NCI-H2029 treated with DMSO at 0.1 percent for 48 hours (cell line): ENCODE measurements at regions not wholly inside any gene's neighbourhood (a gene's known extent, or its start where the extent isn't known, plus 50 kb on each side); places are given as distances from the start of the nearest gene placed in this dataset.

Experiments
- DNase-seq: peaks from one replicate; lab custom pipeline; 2025; lab: John Stamatoyannopoulos, UW

- DNase-seq: peak; percentile 31
Observed at GRCh38 chr12:98060411-98060810, 455.0 kb upstream of the TMPO start.

GRCh38 chr12:98062464-98063245 lies 452.7 kb upstream of the TMPO start:
- no peak for DNase-seq

- no peak for DNase-seq
Observed at GRCh38 chr12:98064501-98064900, 450.9 kb upstream of the TMPO start.

GRCh38 chr12:98067795-98068194 lies 447.6 kb upstream of the TMPO start:
- no peak for DNase-seq

GRCh38 chr12:98073610-98074009 lies 441.8 kb upstream of the TMPO start:
- no peak for DNase-seq

GRCh38 chr12:98074286-98074685 lies 441.1 kb upstream of the TMPO start:
- DNase-seq: peak; percentile 65

GRCh38 chr12:98084391-98084790 lies 431.0 kb upstream of the TMPO start:
- no peak for DNase-seq

GRCh38 chr12:98085046-98085755 lies 430.2 kb upstream of the TMPO start:
- DNase-seq: no peak

- no peak for DNase-seq
Observed at GRCh38 chr12:98090731-98091130, 424.7 kb upstream of the TMPO start.

- no peak for DNase-seq
Observed at GRCh38 chr12:98096436-98096835, 419.0 kb upstream of the TMPO start.

- no peak for DNase-seq
Observed at GRCh38 chr12:98106031-98106683, 409.2 kb upstream of the TMPO start.

GRCh38 chr12:98109266-98109665 lies 406.1 kb upstream of the TMPO start:
- no peak for DNase-seq

- DNase-seq: no peak
Observed at GRCh38 chr12:98110536-98110935, 404.9 kb upstream of the TMPO start.

GRCh38 chr12:98113548-98113947 lies 401.8 kb upstream of the TMPO start:
- no peak for DNase-seq

- no peak for DNase-seq
Observed at GRCh38 chr12:98121963-98122362, 393.4 kb upstream of the TMPO start.

GRCh38 chr12:98123021-98123461 lies 392.3 kb upstream of the TMPO start:
- DNase-seq: no peak

GRCh38 chr12:98126637-98127335 lies 388.6 kb upstream of the TMPO start:
- DNase-seq: peak; percentile 64

- DNase-seq: no peak
Observed at GRCh38 chr12:98127336-98127679, 388.1 kb upstream of the TMPO start.

- no peak for DNase-seq
Observed at GRCh38 chr12:98127854-98128253, 387.5 kb upstream of the TMPO start.

GRCh38 chr12:98136544-98136943 lies 378.8 kb upstream of the TMPO start:
- no peak for DNase-seq

- DNase-seq: no peak
Observed at GRCh38 chr12:98137278-98137677, 378.1 kb upstream of the TMPO start.

GRCh38 chr12:98144953-98145352 lies 370.4 kb upstream of the TMPO start:
- no peak for DNase-seq
